IMR-90 (cell line): ENCODE measurements at regions not wholly inside any gene's neighbourhood (a gene's known extent, or its start where the extent isn't known, plus 50 kb on each side); places are given as distances from the start of the nearest gene placed in this dataset.
A peak's percentile ranks its signal among the peaks of the same experiment; 100 is the strongest.
"Not testable (repeated sequence)": the region's sequence is repeated elsewhere in the genome, so short reads cannot be mapped to it uniquely, and the experiment has no call there.

Source experiments
- ATAC-seq: fragments of 200-7000 bp; cut with Tn5 transposase; 2 replicates; pipeline ENCODE4 v1.9.1; 2020; ENCODE audit warnings: low read depth, mild to moderate bottlenecking, moderate library complexity
- BruUV-seq: library from RNA; stranded (reverse); fragments of 400-500 nt; replicated peaks from 2 replicates; lab custom pipeline; 2021; lab: Mats Ljungman, UMichigan
- CTCF ChIA-PET: fragments of 300-600 bp; formaldehyde crosslinking; extraction: SDS; loops from one replicate; lab custom pipeline; 2021; ENCODE audit warnings: antibody characterized with exemption; lab: Yijun Ruan, JAX
- POLR2A ChIA-PET: fragments of 300-600 bp; sonication (Branson Sonifier 250); formaldehyde crosslinking; loops from one replicate; lab custom pipeline; 2022; ENCODE audit warnings: antibody characterized with exemption; ENCODE audit not compliant: unreplicated experiment; lab: Charles Lee
- DNase-seq: peaks from one replicate; pipeline ENCODE4 v3.0.0; 2013
- H2AFZ ChIP-seq: replicated peaks from 2 replicates; pipeline ENCODE3; 2013; ENCODE audit warnings: low read length, mild to moderate bottlenecking; ENCODE audit not compliant: poor library complexity
- H2AK5ac ChIP-seq: 2 replicates; pipeline ENCODE4 v1.6.1; 2013; ENCODE audit warnings: low read depth, low read length, inconsistent platforms
- H2AK9ac ChIP-seq: replicated peaks from 2 replicates; pipeline ENCODE3; 2013; ENCODE audit warnings: mild to moderate bottlenecking, low read depth, low read length, moderate library complexity; ENCODE audit not compliant: poor library complexity
- H2BK120ac ChIP-seq: 2 replicates; pipeline ENCODE4 v1.6.1; 2013; ENCODE audit warnings: low read depth, low read length, inconsistent platforms
- H2BK15ac ChIP-seq: 3 replicates; pipeline ENCODE4 v1.6.1; 2013; ENCODE audit warnings: low read depth, low read length, inconsistent platforms
- H2BK20ac ChIP-seq: 2 replicates; pipeline ENCODE4 v1.6.1; 2013; ENCODE audit warnings: low read depth, mild to moderate bottlenecking, inconsistent platforms, low read length, moderate library complexity
- H2BK5ac ChIP-seq: 2 replicates; pipeline ENCODE4 v1.6.1; 2013; ENCODE audit warnings: mild to moderate bottlenecking, low read depth, low read length, inconsistent platforms; ENCODE audit not compliant: poor library complexity, severe bottlenecking
- H3K14ac ChIP-seq: replicated peaks from 2 replicates; pipeline ENCODE4 v1.6.1; 2013; ENCODE audit warnings: low read depth, low read length, inconsistent platforms
- H3K18ac ChIP-seq: 2 replicates; pipeline ENCODE4 v1.6.1; 2013; ENCODE audit warnings: low read depth, low read length, control low read depth
- H3K23ac ChIP-seq: 2 replicates; pipeline ENCODE4 v1.6.1; 2013; ENCODE audit warnings: low read depth, low read length, inconsistent platforms
- H3K27ac ChIP-seq: 2 replicates; pipeline ENCODE4 v1.5.1; 2013; ENCODE audit warnings: mild to moderate bottlenecking, control low read depth, low read length; ENCODE audit not compliant: insufficient read depth
- H3K27me3 ChIP-seq: 2 replicates; pipeline ENCODE4 v1.6.1; 2013; ENCODE audit warnings: low read length; ENCODE audit not compliant: control insufficient read depth, insufficient read depth
- H3K36me3 ChIP-seq: 2 replicates; pipeline ENCODE4 v1.6.1; 2013; ENCODE audit warnings: low read length, mixed read lengths; ENCODE audit not compliant: control insufficient read depth, insufficient read depth
- H3K4ac ChIP-seq: 2 replicates; pipeline ENCODE4 v1.6.1; 2013; ENCODE audit warnings: low read depth, low read length, inconsistent platforms
- H3K4me1 ChIP-seq: 2 replicates; pipeline ENCODE4 v1.6.1; 2013; ENCODE audit warnings: low read length, mixed read lengths; ENCODE audit not compliant: control insufficient read depth, insufficient read depth
- H3K4me2 ChIP-seq: 2 replicates; pipeline ENCODE4 v1.6.1; 2013; ENCODE audit warnings: low read depth, mild to moderate bottlenecking, control low read depth, low read length, moderate library complexity
- H3K4me3 ChIP-seq: 2 replicates; pipeline ENCODE4 v1.5.1; 2013; ENCODE audit warnings: low read depth, mild to moderate bottlenecking, control low read depth, low read length, moderate library complexity; ENCODE audit not compliant: insufficient read depth
- H3K56ac ChIP-seq: 2 replicates; pipeline ENCODE4 v1.6.1; 2013; ENCODE audit warnings: low read length, inconsistent platforms; ENCODE audit not compliant: insufficient read depth; ENCODE audit errors: extremely low read depth
- H3K79me1 ChIP-seq, 2 experiments: 2 replicates each; pipeline ENCODE4 v1.6.1; 2013; ENCODE audit warnings: low read length in 2 of 2, inconsistent platforms in 1 of 2, low read depth in 1 of 2
- H3K9ac ChIP-seq: 2 replicates; pipeline ENCODE4 v1.6.1; 2013; ENCODE audit warnings: low read depth, low read length, control low read depth
- H3K9me1 ChIP-seq: 2 replicates; pipeline ENCODE4 v1.6.1; 2013; ENCODE audit warnings: low read length, inconsistent platforms; ENCODE audit not compliant: insufficient read depth
- H3K9me3 ChIP-seq: 2 replicates; pipeline ENCODE4 v1.6.1; 2013; ENCODE audit warnings: low read length; ENCODE audit not compliant: control insufficient read depth, insufficient read depth
- H4K20me1 ChIP-seq: 2 replicates; pipeline ENCODE4 v1.6.1; 2013; ENCODE audit warnings: low read length, inconsistent platforms; ENCODE audit not compliant: insufficient read depth
- H4K5ac ChIP-seq: 2 replicates; pipeline ENCODE4 v1.6.1; 2013; ENCODE audit warnings: mild to moderate bottlenecking, low read depth, low read length, control low read depth
- H4K8ac ChIP-seq, 2 experiments: 2 replicates each; pipeline ENCODE4 v1.6.1; 2013; ENCODE audit warnings: low read depth in 2 of 2, low read length in 2 of 2, control low read depth in 1 of 2, inconsistent platforms in 1 of 2
- H4K91ac ChIP-seq: 2 replicates; pipeline ENCODE4 v1.6.1; 2013; ENCODE audit warnings: low read depth, low read length, inconsistent platforms; ENCODE audit not compliant: insufficient read depth
- CEBPB ChIP-seq: IDR thresholded peaks from 2 replicates; pipeline ENCODE4 v1.6.1; 2012; ENCODE audit warnings: low read depth, low read length, improper control_type of control experiment
- dilution Hi-C: fragments of 300-500 bp; cut with HindIII; formaldehyde crosslinking; loops from one replicate; pipeline ENCODE4 v1.14.3; 2018; ENCODE audit warnings: low sequenced_read_pairs; ENCODE audit not compliant: unreplicated experiment
- in situ Hi-C: fragments of 300-500 bp; cut with MboI; formaldehyde crosslinking; loops from 3 replicates; pipeline ENCODE4 v1.14.3; 2019; ENCODE audit warnings: low sequenced_read_pairs, inconsistent platforms, mixed read lengths
- intact Hi-C: fragments of 100-400 bp; cut with micrococcal nuclease; formaldehyde crosslinking; loops from 2 replicates; pipeline ENCODE4 v1.10.0; 2022

- H3K9ac ChIP-seq, H3K18ac ChIP-seq, H4K91ac ChIP-seq, H4K5ac ChIP-seq, H2BK120ac ChIP-seq, H3K9me3 ChIP-seq, H3K27me3 ChIP-seq, H3K9me1 ChIP-seq, H2BK5ac ChIP-seq, H2AFZ ChIP-seq, dilution Hi-C loops, H3K36me3 ChIP-seq, H3K4ac ChIP-seq, in situ Hi-C loops, H3K56ac ChIP-seq, H3K14ac ChIP-seq, BruUV-seq, H3K27ac ChIP-seq, H2BK15ac ChIP-seq, H2AK5ac ChIP-seq, H3K79me1 ChIP-seq, H4K20me1 ChIP-seq, H2BK20ac ChIP-seq, H3K4me2 ChIP-seq, H3K4me3 ChIP-seq, H2AK9ac ChIP-seq, H4K8ac ChIP-seq, ATAC-seq, DNase-seq, H3K23ac ChIP-seq, POLR2A ChIA-PET, intact Hi-C loops, H3K4me1 ChIP-seq: not testable (repeated sequence)
- peak; percentile 75 for TF ChIP-seq CEBPB
- CTCF ChIA-PET: interaction anchor here (0.5 to 0.7 kb wide), 2 partner anchors 15 to 247 kb away, joined by 3 read pairs; no protein-coding TSS in a partner anchor
Observed at GRCh38 chr10:125404902-125405301, 244.5 kb upstream of the CTBP2 start.
